GM23248 (cell line): ENCODE measurements at regions not wholly inside any gene's neighbourhood (a gene's known extent, or its start where the extent isn't known, plus 50 kb on each side); places are given as distances from the start of the nearest gene placed in this dataset.

Experiments
- EZH2 ChIP-seq: fragments of 200-600 bp; sonication (generic); IDR thresholded peaks from 2 replicates; pipeline ENCODE4 v1.6.1; 2018; ENCODE audit warnings: antibody characterized with exemption, mild to moderate bottlenecking; ENCODE audit not compliant: insufficient read depth, poor library complexity, severe bottlenecking
- EZH2phosphoT487 ChIP-seq: fragments of 200-600 bp; sonication (generic); IDR thresholded peaks from 2 replicates; pipeline ENCODE4 v1.6.1; 2018; ENCODE audit warnings: antibody characterized with exemption, moderate library complexity, mild to moderate bottlenecking, low read depth; ENCODE audit not compliant: insufficient read depth

DNA sequence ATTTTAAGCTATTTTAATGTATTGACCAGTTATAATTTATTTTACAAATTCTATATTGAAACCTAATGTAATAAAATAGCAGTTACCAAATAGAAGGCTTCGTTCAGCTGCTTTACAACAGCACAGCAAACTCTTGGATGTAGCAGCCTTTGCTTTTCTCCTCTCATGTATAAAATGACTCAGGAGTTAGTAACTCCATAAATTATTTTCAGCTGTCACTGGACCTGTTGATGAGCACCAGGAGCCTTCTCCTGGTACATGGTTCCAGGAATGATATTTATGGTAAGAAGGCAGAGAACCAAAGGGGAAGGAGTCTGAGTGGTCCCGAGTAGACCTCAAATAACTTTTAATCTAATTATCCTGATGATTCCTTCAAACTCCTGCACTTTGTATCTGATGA, 256.4 kb upstream of the NETO1 start:
- TF ChIP-seq EZH2phosphoT487 (no peak), EZH2 (no peak)
